Eye (tissue), 1 donor: ENCODE measurements at regions not wholly inside any gene's neighbourhood (a gene's known extent, or its start where the extent isn't known, plus 50 kb on each side); places are given as distances from the start of the nearest gene placed in this dataset.
A peak's percentile ranks its signal among the peaks of the same experiment; 100 is the strongest.
"Not testable (repeated sequence)": the region's sequence is repeated elsewhere in the genome, so short reads cannot be mapped to it uniquely, and the experiment has no call there.

Experiments used
- DNase-seq: peaks from one replicate; pipeline ENCODE4 v3.0.0-alpha.2; 2015

DNA sequence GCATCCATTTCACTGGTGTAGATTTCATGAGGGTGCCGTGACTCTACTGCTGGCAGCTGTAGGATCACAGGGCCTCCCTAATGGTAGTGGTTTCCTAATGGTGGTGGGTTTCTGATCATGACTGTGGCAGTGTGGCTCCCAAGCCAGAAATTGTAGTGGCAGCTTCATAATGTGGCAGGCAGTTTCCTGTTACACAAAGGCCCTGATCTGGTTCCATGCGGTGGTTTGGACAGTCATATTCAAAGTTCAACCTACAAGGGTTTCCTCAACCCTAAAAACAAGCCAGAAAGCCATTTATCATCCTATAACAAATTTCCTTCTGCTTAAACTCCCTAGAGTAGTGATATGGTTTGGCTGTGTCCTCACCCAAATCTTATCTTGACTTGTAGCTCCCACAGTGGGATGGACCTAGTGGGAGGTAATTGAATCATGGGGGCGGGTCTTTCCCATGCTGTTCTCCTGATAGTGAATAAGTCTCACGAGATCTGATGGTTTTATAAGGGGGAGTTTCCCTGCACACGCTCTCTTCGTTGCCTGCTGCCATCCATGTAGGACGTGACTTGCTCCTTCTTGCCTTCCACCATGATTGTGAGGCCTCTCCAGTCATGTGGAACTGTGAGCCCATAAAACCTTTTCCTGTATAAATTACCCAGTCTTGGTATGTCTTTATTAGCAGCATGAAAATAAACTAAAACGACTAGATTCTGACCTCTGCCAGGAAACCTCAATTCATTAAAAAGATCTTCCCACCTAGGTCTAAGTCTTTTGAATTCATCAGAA lies 257.1 kb downstream of the EFCAB11 start:
- no peak for DNase-seq

DNA sequence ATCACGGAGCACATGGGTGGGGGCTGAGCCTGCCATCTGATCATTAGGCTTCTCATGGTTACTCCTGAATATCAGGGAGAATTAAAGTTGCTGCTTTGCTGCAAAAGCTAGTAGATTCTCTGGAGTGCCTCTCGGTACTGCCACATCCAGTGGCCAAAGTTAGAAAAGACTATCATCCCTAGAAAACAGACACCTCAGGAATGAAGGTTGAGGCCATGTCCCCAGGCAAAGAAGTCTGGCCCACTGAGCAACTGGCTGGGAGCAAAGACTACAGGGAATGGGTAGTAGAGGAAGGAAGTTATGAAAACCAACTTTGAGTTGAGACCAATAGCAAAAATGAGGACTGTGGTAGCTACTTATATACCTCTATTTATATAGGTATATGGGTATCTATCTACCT lies 258.7 kb downstream of the EFCAB11 start:
- no peak for DNase-seq

DNA sequence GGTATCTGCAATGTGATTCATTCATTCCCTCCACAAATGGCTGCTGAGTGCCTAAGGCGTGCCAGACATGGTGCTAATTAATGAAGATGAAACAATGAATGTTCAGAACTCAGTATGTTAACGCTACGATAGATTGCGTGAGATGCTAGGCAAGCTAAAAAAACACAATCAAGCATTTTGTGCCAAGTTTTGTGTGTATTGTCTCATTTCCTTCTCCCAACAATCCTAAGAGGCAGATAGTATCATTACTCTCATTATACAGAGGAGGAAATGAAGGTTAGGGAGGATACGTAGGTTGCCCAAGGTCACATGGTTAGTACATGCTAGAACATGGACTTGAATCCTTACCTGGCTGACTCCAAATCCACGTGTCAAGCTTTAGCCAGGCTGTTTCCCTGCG lies 264.4 kb downstream of the EFCAB11 start:
- no peak for DNase-seq

DNA sequence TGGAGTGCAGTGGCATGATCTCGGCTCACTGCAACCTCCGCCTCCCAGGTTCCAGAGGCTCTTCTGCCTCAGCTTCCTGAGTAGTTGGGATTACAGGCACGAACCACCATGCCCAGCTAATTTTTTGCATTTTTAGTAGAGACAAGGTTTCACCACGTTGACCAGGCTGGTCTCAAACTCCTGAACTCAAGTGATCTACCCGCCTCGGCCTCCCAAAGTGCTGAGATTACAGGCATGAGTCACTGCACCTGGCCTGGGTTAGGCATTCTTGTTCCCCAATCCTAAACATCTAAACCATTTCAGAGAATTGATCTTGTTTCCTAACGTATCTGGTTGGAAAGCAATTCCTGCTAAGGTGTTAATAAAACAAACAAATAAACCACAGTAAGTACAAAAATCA lies 264.8 kb downstream of the EFCAB11 start:
- not testable (repeated sequence) for DNase-seq

DNA sequence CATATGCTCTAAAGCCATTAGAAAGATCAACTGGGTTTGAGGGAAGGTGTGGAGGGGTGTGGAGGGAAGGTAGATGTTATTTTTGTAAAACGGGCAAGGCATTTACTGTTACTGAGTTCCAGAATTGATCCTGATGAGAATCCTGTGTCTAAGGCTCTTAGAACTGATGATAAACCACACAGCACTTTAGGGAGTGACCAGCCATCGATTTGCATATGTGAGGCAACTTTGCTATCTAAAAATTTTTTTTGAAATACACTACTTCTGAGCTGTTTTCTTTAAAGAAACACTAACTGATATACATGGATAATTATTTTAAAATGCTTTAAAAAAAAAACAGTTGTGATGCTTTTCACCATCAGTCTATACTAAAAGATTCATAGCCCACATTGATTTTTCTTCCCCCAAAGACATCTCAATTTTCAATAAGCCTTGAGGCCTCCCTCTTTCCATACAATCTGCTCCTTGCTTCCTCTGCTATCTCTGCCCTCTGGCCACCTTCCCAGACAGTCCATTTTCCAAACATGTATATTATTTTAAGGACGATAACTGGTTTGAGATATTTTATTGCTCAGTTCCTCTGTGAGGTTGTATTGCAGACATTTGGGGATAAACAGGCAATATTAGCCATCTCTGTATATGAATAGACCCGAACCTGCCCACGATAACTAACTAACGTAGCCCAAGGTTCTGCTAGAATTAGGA lies 265.9 kb downstream of the EFCAB11 start:
- DNase-seq, result no peak

DNA sequence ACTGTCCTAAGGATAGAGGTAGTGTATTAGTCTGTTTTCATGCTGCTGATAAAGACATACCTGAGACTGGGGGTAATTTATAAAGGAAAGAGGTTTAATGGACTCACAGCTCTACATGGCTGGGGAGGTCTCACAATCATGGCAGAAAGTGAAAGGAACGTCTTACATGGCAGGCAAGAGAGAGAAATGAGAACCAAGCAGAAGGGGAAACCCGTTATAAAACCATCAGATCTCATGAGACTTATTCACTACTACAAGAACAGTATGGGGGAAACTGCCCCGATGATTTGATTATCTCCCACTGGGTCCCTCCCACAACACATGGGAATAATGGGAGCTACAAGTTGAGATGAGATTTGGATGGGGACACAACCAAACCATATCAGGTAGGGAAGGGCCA lies 267.4 kb downstream of the EFCAB11 start:
- DNase-seq, result not testable (repeated sequence)

DNA sequence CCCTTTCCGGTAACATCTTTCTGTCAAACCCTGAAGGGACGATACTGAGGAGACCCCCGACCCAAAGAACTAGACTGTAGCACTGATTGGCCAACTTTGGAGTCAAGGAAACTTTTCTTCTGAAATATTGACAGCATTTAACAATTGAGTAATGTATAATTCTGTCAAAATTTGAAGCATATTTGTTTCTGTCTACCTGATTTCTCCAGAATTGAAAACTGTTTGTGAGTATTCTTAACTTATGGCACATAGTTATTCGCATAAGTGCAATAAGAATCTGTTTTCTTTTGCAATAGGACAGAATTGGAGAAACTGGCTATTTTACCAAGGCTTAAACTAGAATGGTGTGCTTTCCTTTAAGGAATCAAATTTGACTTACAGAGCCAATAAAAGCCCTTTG lies 267.1 kb upstream of the FOXN3 start:
- no peak for DNase-seq

DNA sequence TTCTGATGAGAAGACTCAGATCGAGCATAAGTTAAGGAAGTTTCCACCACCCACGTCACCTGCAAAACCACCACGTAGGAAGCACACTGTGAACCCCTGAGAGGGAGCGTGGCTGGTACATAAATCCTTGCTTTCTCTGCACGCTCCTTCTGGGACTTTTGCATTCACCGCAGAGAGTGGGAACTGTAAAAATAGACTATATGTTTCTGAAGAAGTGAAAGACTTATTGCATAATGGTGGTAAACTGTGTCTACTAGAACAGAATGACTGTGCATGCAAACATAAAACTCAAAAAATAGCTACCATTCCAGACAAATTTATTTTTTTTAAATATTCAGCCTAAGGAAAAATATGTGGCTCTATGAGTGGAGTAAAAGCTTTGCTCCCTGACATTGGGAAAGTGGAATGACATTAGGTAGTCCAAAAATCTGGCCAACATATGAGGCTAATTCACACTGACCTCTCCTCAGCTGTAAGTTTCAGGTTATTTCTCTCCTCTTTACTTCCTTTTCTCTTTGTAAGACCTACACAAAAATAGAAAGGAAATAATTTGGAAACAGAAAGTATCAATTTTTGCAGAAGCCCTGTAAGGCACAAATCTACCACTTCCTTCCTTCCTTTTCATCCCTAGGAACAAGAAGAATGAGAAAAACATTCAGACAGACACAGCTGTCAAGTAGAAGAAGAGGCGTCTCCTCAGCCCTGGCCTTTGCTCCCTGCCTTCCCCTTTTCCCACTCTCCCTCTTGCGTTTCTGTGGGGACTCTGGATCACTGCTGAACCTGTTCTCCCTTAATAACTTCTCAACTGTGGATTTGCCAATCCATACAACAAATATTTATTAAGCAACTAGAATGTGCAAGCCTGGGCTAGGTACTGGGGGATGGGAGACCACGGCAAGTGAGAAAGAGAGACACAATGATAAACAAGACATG lies 264.3 kb upstream of the FOXN3 start:
- DNase-seq, result no peak

DNA sequence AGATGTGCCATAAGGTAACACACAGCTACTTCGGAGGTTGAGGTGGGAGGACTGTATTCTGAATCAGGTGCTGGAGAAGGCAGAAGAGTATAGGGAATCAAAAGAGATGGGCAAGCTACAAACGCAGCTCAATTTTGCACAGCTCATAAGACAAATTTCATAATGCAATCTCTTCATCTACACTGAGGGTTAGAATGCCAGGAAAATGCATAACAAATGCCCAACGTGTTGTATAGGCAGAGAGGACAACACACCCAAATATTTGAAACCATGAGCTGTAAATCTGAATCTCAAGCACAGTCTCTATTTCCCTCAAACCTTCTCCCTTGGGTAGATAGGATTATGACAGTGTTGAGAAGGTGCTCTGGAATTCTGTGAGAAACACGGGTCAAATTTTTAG lies 263.1 kb upstream of the FOXN3 start:
- no peak for DNase-seq

DNA sequence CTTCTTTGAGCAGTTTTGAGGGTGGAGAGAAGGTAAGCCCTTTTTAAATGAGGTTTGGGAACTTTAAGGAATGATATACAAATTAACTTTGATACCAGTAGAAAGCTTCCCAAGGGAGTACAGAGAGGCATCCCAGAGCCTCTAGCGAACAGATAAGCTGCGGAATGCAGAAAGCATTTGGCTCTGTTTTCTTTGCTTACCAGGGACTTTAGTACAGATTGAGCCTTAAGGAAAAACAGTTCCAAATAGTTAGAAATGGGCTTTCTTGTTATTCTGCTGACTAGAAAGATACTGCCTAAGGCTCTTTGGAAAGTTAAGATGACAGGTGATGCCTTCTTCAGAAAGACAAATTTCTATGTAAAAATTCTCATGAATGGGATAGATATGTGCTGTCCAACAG lies 261.7 kb upstream of the FOXN3 start:
- DNase-seq, result no peak

DNA sequence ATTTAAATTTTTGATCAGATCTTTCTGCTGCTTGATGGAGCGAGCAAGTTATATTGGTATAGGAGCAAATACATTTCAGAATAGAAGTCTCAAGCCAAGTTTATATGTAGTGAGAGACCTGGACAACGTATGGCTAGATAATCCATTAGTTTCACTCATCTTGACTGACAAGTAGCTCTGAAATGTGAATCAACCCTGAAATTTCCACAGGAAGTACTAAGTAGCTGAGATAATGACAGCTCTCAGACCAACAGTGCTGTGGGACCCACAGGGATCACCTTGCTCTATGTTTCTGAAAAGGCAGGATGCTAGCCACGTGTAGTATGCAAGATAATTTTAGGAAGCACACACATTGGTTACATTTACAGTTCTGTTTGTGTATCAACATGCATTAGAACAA lies 258.6 kb upstream of the FOXN3 start:
- no peak for DNase-seq

DNA sequence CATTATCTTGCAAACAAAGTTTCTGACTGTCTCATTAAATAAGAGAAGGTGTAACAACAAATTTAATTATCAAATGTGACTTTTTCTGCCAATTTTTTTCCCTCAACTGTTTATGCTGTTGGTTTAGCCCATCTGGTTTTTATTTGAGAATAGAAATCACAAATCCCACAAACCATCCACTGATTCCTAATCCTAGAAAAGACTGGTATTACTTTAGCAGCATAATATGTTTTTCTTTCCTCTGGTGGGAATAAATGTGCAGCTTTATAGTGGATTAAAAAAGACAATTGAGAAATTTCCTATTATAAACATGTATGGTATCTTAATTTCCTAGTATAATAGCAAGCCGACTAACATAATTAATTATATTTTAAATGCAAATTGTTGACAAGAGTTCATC lies 257.9 kb upstream of the FOXN3 start:
- peak; percentile 26 for DNase-seq

DNA sequence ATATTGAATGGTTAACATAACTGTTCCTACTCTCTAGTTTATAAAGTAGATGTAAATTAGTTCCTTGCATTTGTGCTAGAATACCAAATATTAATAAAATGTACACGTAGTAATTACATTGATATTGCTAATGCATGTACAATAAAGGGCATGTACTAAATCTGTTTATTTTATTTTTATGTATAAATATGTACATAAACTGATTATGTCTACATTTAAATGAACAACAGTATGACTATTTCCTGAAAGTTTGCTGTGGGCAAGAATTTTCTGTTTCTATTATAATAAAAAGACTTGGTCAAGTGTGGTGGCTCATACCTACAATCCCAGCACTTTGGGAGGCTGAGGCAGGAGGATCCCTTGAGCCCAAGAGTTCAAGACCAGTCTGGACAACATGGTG lies 257.2 kb upstream of the FOXN3 start:
- no peak for DNase-seq

DNA sequence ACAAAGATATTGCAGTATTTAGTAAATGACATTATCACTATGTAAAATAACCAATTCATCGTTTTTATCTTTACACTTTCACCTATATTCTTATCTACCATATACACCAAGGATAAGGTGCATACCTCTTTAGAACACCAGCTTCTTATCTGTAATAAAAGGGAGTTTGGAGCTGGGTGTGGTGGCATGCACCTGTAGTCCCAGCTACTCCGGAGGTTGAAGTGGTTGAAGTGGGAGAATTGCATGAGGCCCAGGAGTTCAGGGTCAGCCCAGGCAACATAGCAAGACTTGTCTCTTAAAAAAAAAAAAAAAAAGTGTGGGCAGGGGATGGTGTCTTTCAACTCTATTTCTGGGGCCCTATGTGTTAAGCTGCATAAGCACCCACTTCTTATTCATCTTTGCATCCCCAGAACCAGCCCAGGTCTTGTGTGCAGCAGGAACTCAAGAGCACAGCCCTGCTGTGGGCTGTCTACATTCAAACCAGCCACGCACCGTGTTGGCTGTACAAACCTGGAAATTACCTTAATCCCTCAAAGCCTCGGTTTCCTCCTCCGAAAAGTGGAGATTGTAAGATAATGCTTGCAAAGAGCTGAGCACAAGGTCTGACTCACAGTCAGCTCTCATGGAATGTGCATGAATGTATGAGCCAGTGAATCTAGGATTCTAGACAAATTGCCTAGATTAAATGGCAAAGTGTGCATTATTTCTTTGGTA lies 256.6 kb upstream of the FOXN3 start:
- DNase-seq, result no peak

DNA sequence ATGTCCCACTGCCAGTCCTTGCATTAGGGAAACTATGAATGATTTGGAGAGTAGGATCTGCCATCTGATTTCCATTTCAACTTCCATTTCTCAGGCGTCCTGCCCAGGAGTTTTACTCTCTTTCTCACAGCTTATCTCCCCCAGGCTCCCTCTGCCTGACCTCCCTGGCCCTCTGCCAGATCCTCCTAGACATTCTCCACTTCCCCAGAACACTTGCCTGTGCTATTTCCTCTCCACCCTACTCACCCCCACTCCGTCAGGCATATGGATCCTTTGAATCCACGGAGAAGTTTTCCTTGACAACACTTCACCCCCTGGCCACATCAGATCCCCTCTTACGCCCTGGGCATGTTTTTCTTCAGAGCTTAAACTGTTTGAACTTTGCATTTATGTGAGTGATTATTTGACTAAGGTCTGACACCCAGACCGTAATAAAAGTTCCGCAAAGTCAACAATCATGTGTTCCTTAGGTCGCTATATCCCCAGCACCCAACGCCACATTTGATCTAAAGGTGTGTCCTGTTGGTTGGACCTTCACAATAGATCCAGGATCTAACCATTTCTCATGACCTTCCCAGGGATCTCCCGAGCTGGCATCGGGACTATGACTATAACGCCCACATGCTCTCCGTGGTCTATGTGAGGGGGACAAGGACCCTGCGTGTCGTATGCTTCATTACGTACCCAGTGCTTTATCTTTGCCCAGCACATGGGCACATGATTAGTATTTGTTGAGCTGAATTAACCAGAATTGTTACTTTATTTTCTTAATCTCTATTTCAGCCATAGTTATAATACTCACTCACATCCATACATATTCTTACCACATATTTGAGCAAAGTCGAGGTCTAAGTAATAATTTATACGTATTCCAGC lies 255.8 kb upstream of the FOXN3 start:
- DNase-seq, result peak; percentile 39

DNA sequence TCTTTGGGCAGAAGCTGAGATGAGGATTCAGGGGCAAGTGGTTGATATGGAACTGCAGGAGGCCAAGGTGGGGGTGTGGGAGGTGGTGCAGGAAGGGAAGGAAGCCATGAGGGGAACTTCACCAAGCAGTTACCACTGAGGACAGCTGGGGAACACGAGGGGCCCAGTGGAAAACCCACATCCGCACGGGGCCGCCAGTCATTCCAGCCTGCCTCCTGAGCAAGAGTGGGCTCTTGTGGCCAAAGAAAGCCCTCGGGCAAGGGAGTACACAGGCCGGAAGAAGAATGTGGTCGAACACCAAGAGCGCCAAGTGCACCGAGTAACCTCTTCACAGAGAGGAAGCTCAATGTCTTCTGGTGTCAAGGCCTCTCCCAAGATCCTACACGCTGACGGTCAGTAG lies 252.2 kb upstream of the FOXN3 start:
- DNase-seq, result no peak

DNA sequence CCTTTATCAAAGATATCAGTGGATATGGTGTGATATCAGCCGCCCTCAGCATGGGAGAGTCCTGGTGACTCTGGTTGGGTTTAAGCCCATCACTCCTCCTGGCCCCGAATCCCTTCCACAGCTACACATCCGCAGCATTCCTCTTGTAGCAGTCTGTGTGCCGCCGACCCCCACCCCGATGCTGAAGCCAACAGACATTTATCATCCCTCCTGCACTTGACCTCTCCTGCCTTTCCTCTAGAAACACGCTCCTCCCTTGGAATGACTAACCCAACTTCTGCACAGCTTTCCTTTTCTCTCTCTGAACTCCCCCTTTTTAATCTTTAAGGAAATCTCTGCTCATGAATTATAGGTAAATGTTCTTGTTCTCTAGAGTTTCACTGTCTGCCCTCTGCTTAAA lies 250.9 kb upstream of the FOXN3 start:
- DNase-seq, result no peak

DNA sequence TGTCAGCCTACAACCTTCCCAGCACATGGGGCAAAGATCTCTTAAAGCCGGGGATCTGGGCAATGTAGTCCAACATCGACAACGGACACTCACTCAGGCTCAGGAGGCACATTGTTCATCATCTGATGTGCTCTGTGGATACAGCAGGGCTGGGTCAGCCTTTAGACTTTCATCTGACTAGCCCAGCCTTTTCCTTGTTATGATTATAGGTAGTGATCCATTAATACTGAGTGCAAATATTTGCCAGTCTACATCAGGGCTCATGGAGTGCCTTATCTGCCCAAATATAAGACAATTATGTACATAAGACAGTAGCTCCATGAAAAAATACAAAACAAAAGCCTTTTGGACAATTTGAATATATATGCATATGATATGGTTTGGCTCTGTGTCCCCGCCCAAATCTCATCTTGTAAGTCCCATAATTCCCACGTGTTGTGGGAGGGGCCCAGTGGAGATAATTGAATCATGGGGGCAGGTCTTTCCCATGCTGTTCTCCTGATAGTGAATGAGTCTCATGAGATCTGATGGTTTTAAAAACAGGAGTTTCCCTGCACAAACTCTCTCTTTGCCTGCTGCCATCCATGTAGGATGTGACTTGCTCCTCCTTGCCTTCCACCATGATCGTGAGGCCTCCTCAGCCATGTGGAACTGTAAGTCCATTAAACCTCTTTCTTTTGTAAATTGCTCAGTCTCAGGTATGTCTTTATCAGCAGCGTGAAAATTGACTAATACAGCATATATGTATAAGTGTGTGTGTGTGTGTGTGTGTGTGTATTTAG lies 248.5 kb upstream of the FOXN3 start:
- DNase-seq, result not testable (repeated sequence)

DNA sequence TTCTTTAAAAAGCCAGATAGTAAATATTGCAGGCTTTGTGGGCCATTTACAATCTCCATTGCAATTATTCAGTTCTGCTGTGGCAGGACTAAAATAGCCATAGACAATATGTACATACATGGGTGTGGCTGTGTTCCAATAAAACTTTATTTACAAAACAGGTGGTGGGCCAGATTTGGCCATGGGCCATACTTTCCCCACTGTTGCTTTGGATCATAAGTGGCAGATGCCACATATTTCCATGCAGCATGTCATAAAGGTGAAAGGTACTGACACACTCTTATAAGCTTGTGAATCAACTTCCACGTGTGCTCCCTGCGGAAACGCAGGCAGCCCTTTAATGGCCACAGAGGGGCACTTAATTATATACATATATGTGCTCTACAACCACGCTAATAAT lies 244.4 kb upstream of the FOXN3 start:
- no peak for DNase-seq

DNA sequence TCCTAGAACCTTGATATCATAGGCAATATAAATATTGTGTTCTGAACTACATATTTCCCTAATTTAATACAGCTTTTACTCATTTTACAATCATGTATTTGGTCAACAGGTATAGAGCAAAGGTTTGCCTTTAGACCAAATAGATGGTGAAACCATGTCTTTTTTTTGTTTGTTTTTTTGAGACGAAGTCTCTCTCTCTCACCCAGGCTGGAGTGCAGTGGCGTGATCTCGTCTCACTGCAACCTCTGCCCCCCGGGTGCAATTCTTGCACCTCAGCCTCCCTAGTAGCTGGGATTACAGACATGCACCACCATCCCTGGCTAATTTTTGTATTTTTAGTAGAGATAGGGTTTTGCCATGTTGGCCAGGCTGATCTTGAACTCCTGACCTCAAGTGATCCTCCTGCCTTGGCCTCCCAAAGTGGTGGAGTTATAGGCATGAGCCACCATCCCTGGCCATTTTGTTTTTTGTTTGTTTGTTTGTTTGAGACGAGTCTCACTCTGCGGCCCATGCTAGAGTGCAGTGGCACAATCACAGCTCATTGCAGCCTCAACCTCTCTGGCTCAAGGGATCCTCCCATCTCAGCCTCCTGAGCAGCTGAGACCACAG lies 243.7 kb upstream of the FOXN3 start:
- DNase-seq, result not testable (repeated sequence)

DNA sequence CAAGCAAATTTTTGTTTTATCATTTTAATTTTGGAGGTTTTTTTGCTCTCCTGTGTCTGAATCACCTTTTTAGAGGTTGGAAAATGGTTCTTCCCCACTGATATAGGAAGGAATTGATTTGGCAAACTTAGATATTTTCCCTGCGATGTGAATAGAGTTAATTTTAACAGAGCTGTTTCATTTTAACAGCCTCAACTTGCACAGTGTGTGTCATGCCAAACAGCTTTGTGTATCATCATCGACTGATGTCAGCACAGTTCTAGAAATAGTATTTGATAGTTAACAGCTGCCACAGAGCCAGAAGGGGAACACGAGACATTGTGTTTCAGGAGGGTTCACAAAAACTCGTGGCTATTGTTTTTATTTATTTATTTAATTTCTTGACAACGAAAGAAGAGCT lies 243.1 kb upstream of the FOXN3 start:
- peak; percentile 30 for DNase-seq
